RCC 7860 (cell line): ENCODE measurements at regions not wholly inside any gene's neighbourhood (a gene's known extent, or its start where the extent isn't known, plus 50 kb on each side); places are given as distances from the start of the nearest gene placed in this dataset.

ENCODE experiments used
- DNase-seq: peaks from one replicate; pipeline ENCODE4 v3.0.0-alpha.2; 2015; ENCODE audit warnings: low spot score
- FAIRE-seq: peaks from 2 replicates; lab custom pipeline; 2012; peaks lifted over from hg19 to GRCh38; lab: Jason Lieb, UNC

DNA sequence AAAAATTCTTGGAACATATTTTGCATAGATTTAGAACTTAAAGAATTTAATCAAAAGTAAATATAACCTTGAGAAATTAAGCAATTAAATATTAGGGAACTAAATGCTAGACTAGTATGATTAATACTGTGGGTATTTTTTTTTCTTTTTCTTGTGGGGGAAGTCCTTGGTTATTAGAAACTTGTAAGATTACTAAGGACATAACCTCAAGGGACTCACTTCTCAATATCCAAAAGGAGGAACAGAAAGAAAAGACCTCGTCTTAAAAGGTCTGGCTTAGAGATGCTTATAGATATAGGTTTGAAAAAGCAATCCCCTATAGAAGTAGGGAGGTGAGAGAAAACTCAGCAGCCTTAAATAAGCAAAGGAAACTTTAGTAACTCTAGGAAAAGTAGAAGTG lies 368.5 kb downstream of the INSC start:
- FAIRE-seq (no peak), DNase-seq (no peak)

DNA sequence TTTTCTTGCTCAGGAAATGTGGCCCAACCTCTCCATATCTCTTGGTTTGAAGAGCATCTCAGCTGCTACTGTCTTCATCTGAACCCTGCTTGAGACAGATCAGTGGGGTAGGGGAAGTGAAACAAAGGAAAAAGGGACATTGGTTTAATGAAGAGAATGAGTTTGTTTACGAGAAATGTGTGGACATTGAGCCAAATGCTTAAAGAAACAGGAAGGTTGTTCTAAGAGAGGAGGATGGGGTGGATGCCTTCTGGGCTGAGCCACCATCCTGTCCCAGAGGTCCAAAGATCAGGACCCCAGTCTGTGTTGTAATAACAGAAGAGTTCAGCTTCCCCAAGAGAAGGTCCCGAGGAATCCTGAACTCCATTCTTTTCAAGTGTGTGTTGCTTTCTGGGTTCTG lies 369.7 kb downstream of the INSC start:
- FAIRE-seq (no peak), DNase-seq (no peak)

DNA sequence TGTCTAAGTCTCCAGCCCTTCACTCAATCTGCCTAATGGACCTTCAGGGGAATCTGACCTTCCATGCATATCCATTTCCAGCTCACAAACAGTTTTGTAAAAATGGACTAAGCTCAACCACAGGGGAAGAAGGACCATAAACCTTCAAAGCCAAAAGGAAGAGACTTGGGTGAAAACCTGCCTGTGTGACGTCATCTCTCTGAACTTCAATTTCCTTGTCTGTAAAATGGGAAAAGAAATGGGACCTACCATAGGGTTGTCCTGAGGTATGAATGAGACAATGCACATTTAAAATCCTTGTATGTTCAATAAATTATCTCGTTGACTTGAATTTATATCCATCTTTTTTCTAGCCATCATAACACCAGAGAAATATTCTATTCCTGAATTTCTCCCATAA lies 370.7 kb downstream of the INSC start:
- no peak for FAIRE-seq

DNA sequence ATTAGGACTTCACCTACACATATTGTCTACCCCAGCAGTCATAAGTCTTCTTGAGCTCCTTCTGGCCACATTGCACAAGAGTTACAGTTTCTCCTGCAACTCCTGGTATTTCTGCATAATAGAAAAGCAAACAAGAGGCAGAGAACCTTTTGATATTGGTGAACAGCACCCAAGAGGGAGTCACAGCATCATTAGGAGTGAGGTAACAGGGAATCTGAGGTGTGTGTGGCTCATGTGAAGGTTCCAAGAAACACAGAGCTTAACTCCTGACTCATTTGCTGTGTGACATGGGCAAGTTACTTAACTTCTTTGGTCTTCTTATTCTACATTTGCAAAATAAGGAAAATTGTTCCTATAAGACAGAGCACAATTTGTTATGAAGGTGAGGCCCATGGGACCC lies 374.6 kb downstream of the INSC start:
- no peak for FAIRE-seq
- no peak for DNase-seq

More for the DNA sequence above, 370.7 kb downstream of the INSC start:
- no peak for DNase-seq

DNA sequence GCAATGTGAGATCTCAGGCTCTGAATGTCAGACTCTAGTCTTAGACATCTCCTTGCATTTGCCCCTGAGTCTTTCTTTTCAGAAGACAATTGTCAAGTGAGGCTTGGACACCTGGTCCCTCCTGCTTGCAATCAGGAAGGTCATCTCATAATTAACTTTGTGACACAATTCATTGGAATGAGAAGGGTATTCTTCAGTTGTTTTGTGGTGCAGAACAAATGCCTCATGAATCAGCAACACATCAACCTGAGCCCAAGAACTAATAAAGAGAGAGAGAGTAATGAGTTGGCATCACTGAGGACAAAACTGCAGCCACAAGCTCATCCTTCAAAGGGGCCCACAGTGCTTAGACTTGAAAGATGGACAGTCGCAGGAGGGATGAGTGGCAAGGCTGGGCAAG lies 375.8 kb downstream of the INSC start:
- DNase-seq (no peak), FAIRE-seq (no peak)

DNA sequence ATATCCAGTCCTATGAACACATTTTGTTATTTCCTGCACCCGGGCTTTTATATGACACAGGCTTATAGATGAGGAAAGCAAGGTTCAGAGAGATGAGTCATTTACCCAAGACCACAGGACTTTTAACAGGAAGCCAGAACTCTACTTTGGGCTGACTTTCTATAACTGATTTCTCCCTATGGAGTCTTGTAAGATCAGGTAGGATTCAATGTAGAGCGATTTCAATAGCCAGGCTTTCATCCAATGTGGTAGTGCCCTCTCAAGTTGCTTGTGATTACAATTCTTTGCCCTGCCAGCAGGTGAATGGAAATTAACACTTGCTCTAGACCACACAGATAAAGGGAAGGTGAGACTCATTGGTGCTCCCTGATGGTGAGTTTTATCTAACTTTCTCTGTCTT lies 378.3 kb downstream of the INSC start:
- peak; percentile 24 for DNase-seq
- FAIRE-seq: no peak

DNA sequence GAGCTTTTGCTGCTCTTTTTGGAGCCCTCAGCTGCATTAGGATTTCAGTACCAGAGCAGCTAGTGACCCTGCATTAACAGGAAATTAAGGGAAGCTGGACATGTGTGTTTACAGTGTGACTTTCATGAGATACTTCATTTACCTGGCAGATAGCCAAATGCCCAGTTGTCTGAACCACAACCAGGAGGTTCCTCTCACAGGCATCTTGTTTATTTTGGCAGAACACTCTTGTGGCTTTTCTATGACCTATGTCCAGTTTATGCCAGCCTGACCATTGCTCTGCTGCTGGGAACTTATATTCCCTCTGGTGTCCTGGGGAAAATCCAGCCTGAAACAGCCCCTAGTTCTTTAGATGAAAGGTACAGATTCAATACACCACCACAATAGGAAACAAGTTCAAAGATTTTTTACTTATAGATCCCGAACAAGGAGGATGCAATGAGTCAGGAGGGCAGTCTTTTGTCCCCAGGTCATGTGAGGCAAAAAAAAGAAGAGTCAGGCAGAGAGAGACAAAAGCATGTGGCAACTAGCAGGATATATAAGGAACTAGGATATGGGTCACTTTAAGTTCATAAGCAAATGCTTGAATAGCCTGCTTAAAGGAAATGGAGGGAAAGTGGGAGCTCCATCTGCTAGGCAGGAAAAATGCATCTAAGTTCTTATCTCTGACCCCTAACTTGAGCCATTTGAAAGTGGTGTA lies 379.3 kb downstream of the INSC start:
- peak; percentile 22 for DNase-seq
- FAIRE-seq: no peak

DNA sequence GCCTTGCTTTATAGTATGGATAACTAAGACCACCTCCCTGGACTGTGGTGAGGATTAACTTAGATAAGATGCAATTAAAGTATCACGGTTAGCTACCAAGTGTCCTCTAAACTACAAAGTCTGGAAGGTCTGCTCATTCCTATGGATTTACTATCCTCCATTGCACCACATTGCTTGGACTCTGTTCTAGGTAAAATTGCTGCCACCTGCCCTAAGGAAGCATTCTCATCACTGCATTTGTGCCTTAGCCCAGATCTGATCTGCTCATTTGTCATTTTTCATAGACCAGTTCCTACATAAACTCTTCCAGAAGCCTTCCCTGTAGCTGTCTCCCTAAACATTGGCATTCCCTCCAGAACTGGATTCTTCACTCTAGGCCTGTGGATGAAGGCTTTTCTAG lies 380.0 kb downstream of the INSC start:
- FAIRE-seq: no peak
- DNase-seq: no peak

DNA sequence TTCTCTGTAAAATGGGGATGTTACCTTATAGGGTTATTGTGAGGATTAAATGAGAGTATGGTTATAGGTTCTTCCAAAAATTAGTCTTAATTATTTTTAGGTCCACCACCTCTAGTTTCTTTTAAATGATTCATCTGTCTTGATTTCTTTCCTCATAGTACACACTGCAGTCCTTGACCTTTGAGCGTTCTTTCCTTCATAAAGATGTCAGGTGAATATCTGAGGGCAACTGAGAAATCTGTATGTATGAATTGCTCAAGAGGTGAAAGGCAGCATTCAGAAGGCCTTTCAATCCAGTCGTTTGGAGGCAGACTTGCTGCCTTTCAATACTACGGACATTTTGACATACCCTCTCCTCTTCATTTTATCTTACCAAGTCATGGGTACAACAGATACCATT lies 380.7 kb downstream of the INSC start:
- DNase-seq (no peak), FAIRE-seq (no peak)

DNA sequence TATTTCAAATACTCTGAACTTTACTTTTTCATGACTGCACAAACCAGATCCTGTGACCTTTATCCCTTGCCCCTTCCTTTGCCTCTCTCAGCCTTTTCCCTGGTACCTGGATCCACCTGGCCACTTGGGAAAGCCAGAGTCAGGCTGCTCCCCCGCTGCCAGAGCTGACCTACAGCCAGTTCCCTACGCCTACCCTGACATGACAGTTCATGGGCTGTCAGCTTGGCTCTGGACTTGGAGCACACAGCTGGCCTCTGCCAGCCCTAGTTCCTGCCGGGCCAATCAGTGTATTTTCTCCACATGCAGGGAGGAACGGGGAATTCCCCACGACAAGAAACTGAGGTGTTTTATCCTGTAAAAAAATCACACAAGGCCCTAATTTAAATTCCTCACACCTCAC lies 382.6 kb downstream of the INSC start:
- no peak for DNase-seq
- no peak for FAIRE-seq

DNA sequence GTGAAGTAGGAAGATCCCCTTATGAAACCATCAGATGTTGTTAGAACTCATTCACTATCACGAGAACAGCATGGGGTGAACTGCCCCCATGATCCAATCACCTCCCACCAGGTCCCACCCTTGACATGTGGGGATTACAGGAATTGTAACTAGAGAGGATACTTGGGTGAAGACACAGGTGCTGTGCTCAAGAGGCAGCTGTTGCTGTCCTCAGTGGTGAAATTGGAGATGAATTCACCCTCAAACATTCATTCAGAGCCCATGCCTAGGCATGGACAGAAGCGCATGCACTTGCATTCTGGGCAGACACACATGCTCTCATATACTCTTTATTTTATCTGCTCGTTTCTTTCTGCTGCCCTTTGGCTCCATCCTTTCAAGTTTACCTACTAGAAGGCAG lies 385.0 kb downstream of the INSC start:
- DNase-seq (no peak), FAIRE-seq (no peak)

DNA sequence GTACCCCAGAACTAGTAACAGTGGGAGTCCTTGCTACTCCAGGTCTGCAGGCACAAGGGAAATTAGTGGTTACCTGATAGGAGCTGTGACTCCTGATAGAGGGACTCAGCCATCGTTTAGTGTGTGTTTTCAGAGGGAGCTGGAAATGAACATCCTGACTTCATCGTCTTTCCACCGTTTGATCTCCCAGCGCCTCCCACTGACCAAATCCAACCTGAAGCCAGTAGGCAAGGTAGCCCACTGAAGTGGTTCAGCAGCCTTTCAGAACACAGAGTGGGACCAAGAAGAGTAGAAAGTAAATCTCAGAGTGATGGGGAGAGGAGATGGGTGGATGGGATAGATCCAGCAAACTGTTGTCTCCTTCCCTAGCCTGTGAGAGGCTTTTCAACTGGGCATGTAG lies 385.9 kb downstream of the INSC start:
- FAIRE-seq (no peak), DNase-seq (no peak)

DNA sequence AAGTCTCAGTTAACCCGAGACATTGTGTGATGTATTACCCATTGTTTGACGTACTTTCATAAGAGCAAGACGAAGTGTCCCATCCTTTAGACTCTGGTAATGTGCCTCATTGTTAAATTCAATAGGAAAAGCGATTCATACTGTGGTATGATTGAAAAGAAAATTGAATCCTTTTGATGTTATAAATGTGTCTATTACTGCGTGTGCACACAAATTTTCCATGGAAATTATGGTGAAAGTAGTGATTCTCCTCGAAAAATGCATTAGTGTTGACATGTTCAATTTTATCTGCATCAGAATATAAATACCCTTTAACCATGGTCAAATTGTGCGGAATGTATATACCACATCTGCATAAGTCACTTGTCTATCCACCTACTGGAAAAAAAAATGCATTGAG lies 386.8 kb downstream of the INSC start:
- FAIRE-seq (no peak), DNase-seq (no peak)

DNA sequence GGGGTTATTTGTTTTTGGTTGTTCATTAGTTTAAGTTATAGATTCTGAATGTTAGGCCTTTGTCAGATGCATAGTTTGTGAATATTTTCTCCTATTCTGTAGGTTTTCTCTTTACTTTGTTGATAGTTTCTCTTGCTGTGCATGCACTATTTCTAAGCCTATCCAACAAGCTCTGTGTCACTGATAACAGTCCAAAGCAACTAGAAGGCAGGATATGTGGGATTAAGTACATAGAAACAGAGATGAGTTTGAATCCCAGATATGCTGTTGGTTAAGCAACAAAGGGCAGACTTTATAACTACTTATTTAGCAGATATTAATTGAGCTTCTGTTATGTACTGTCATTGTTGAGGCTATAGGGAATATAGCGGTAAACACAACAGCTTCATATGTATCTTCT lies 390.4 kb downstream of the INSC start:
- FAIRE-seq (no peak), DNase-seq (no peak)

DNA sequence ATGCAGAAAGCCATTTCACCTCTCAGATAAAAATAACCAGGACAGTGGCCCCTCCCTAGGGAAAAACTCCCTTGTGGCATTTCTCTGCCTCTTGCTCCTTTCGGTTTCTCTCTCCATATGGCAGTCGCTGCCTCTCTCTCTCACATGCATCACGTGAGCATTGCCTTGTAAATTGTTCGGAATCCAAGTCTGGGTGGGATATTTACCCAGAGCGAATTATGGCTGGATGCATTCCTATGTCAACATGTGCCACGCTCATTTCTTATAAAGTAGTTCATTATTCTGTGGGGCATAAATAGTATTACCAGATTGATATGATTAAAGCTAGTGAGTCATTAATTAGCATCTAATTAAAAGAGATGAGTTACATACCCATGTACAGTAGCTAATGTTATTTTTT lies 392.9 kb downstream of the INSC start:
- no peak for FAIRE-seq
- no peak for DNase-seq

DNA sequence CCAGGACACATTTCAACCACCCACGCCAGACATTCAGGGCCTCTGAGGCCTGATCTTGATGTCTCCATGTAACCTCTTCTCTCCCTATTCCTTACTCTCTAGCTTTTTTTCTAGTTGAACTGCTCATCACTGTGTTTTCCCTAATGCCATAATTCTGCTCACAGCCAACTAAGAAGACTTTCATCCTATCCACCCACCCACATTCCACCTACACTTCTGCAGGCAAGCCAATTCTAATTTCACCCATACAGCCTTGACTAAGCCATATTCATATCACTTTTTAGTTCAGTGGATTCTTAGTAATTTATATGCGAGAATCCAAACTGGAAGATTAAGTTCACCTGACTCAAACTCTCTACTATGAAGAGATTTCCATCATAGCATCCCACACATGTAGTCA lies 394.4 kb downstream of the INSC start:
- DNase-seq (no peak), FAIRE-seq (no peak)

DNA sequence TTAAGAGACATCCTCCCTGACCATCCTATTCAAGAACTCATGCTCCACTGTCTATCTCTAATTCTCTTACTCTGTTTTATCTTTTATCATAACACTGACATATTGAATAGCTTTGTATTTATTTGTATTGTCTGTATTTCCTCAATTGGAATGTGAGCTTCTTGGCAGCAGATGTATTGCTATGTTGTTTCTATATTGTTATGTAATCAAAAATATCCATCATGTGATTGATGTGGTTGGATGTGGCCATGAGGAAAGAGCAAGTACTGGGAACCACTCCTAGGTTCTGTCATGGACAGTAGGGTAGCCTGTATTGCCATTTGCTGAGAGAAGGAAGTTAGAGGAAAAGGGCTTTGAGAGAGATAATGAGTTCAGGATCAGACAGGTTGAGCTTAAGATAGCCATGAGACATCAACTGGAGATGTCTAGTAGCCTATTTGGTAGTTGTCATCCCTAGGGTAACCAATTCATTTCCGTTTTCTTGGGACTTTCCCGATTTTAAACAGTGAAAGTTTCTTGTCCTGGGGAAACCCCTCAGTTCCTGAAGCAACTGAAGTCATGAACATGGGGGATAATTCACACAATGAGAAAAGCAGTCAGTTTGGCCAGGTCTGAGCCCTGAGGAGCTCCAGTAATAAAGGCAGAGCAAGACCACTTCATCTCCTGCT lies 404.5 kb downstream of the INSC start:
- no peak for FAIRE-seq
- DNase-seq: no peak

DNA sequence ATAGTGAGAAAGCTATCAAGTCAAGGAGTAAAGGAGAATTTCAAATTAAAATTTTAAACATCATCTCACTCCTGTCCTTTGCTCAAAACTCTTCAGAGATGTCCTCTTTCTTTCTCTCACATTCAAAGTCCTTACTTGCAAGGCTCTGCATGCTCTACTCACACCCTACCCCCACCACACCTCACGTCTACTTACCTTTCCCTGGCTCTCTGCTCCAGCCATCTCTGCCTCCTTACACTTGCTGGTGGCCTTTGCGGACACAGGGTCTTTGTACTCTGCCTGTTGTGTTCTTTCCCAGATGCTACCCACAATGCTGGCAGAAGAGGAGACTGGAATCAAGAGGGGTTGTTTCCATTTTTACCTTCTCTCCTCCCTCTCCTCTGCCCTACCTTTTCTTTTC lies 405.2 kb downstream of the INSC start:
- no peak for FAIRE-seq

DNA sequence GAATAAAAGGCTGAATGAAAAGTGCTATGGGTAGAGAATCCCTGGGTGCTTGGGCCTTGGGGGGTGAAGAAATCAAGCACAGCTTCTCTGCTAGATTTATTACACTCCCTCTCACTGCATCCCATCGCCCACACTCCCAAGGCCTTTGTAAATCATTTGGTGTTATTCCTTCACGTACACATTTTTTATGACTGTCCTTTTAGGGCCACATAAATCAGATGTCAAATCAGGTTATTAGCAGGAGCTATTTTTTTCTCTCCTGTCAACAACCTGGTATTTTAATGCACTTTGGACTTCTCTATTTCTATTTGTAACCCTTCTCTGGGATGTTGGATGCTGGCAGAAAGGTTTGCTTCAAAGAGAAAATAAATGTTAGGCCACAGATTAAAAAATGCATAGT lies 408.8 kb downstream of the INSC start:
- DNase-seq (no peak), FAIRE-seq (no peak)

More for the DNA sequence above, 405.2 kb downstream of the INSC start:
- DNase-seq: no peak

DNA sequence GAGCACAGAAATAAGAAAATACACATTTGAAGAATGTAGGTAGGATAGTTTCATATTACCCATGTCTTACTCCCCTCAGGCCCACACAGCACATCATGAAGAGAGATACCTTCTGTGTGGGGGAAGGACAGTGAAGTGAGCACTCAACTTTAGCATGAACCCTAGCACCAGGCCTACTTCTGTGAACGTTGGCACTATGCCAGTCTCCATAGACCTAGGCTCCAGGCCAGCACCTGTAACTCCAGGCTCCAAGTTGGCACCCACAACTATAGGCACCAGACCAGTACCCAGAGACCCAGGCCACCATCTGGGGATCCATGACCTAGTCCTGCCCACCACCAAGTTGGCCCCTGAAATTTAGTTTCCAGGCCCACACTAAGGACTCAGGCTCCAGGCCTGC lies 410.9 kb downstream of the INSC start:
- FAIRE-seq: no peak
- no peak for DNase-seq

DNA sequence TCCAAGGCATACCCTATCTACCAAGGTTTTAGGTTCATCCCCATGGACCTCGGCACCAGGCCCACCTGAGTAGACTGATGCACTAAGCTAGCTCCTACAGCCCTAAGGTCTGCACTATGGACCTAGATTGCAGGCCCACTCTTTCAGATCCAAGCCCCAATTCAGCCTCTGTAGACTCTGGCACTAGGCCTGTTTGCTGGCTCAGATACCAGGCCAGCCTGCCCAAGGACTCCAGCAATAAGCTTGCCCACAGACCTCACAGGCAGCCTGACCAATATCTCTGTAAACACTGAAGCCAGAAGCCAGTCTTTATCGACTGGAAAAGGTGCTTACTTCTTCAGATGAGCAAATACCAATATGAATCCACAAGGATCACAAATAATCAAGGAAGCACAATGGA lies 411.3 kb downstream of the INSC start:
- FAIRE-seq (no peak), DNase-seq (no peak)

DNA sequence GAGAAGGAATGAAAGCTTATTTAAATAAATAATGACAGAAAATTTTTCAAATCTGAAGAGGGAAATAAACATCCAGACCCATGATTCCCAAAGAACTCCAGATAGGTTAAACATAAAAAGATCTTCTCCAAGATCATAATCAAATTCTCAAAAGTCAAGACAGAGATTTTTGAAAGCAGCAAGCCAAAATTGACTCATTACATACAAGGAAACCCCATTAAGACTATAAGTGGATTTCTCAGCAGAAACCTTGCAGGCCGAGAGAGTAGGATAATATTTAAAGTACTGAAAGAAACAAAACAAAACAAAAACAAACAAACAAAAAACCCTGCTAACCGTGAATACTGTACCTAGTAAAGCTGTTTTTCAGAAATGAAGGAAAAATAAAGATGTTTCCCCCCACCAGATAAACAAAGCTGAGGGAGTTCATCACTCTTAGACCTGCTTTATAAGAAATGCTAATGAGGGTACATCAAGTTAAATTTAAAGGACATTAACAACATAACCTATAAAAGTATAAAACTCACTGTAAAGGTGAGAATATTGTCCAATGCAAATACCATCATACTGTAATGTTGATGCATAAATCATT lies 412.2 kb downstream of the INSC start:
- DNase-seq: no peak

DNA sequence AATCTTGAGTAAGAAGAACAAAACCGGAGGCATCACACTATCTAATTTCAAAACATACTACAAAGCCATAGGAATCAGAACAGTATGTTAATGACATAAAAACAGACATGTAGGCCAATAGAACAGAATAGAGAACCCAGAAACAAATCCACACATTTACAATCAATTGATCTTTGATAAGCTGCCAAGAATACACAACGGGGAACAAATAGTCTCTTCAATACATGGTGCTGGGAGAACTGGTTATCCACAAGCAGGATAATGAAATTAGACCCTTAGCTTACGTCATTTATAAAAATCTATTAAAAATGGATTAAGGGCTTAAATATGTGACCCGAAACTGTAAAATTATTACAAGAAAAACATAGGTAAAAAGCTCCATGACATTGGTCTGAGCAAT lies 417.7 kb downstream of the INSC start:
- FAIRE-seq: no peak
- no peak for DNase-seq

More for the DNA sequence above, 412.2 kb downstream of the INSC start:
- no peak for FAIRE-seq
